Peyer's patch (tissue), 4 donors: ENCODE measurements at regions not wholly inside any gene's neighbourhood (a gene's known extent, or its start where the extent isn't known, plus 50 kb on each side); places are given as distances from the start of the nearest gene placed in this dataset.

ENCODE experiments used
- DNase-seq, 3 donors: peaks; one replicate each; pipeline ENCODE4 v3.0.0-alpha.2; 2017 to 2019
- H3K27ac ChIP-seq, 4 donors: fragments of 200-600 bp; sonication (generic); one replicate each; pipeline ENCODE4 v1.5.1; 2016 to 2019
- H3K27me3 ChIP-seq, 2 donors: fragments of 200-600 bp; sonication (generic); one replicate each; pipeline ENCODE4 v1.5.1; 2019
- H3K36me3 ChIP-seq, 3 donors: fragments of 200-600 bp; sonication (generic); one replicate each; pipeline ENCODE4 v1.5.1; 2016 to 2019
- H3K4me1 ChIP-seq, 4 donors: fragments of 200-600 bp; sonication (generic); one replicate each; pipeline ENCODE4 v1.5.1; 2016 to 2019
- H3K4me3 ChIP-seq, 4 donors: fragments of 200-600 bp; sonication (generic); 1 replicate in 3 of 4; 2 replicates in 1 of 4; pipeline ENCODE4 v1.5.1; 2016 to 2019; ENCODE audit warnings: mild to moderate bottlenecking in 1 of 4
- H3K9me3 ChIP-seq, 4 donors: fragments of 200-600 bp; sonication (generic); one replicate each; pipeline ENCODE4 v1.5.1; 2016 to 2019; ENCODE audit warnings: mild to moderate bottlenecking in 1 of 4
- CTCF ChIP-seq, 6 experiments: fragments of 450-650 bp in 4 of 6; fragments of 200-600 bp in 2 of 6; sonication (generic) in 1 of 6; IDR thresholded peaks; one replicate each; pipeline ENCODE4 v1.5.1; 2017 to 2019; ENCODE audit warnings: antibody characterized with exemption in 6 of 6, mild to moderate bottlenecking in 3 of 6, moderate library complexity in 1 of 6
- POLR2A ChIP-seq, 2 donors: fragments of 450-650 bp; IDR thresholded peaks; one replicate each; pipeline ENCODE4 v1.5.1; 2017; ENCODE audit warnings: antibody characterized with exemption in 2 of 2, mild to moderate bottlenecking in 2 of 2, moderate library complexity in 2 of 2

- DNase-seq: no peak
- TF ChIP-seq POLR2A (IDR thresholded peaks at IDR 0.05) (no peak), CTCF (IDR thresholded peaks at IDR 0.05) (peak in 1 of 6 experiments; percentile 23)
- H3K27me3 ChIP-seq: no peaks in the 10 kb centered on the region
- H3K9me3 ChIP-seq: no peaks in the 10 kb centered on the region
- no peak overlapping the region for H3K27ac ChIP-seq
- no peaks in the 10 kb centered on the region for H3K36me3 ChIP-seq
- H3K4me3 ChIP-seq: no peak overlapping the region
- no peaks in the 10 kb centered on the region for H3K4me1 ChIP-seq
Measured at GRCh38 chr3:116614795-116615362, 94.7 kb upstream of the TUSC7 start.

- H3K4me1 ChIP-seq: no peaks in the 10 kb centered on the region
- H3K27me3 ChIP-seq: no peaks in the 10 kb centered on the region
- no peak overlapping the region for H3K4me3 ChIP-seq
- no peaks in the 10 kb centered on the region for H3K36me3 ChIP-seq
- no peak for TF ChIP-seq CTCF (IDR thresholded peaks at IDR 0.05)
- TF ChIP-seq POLR2A (IDR thresholded peaks at IDR 0.05): no peak
- no peak overlapping the region for H3K27ac ChIP-seq
- no peaks in the 10 kb centered on the region for H3K9me3 ChIP-seq
- DNase-seq: no peak
Measured at GRCh38 chr3:116618138-116618537, 91.4 kb upstream of the TUSC7 start.

- H3K27me3 ChIP-seq: no peaks in the 10 kb centered on the region
Measured at GRCh38 chr3:116618930-116619329, 90.6 kb upstream of the TUSC7 start.

GRCh38 chr3:116630494-116630893 lies 79.1 kb upstream of the TUSC7 start:
- DNase-seq: no peak
- no peak overlapping the region for H3K27ac ChIP-seq
- no peaks in the 10 kb centered on the region for H3K4me1 ChIP-seq
- H3K9me3 ChIP-seq: no peaks in the 10 kb centered on the region
- H3K36me3 ChIP-seq: no peaks in the 10 kb centered on the region
- no peak for TF ChIP-seq POLR2A (IDR thresholded peaks at IDR 0.05)
- no peak for TF ChIP-seq CTCF (IDR thresholded peaks at IDR 0.05)
- H3K27me3 ChIP-seq: no peaks in the 10 kb centered on the region
- no peak overlapping the region for H3K4me3 ChIP-seq

More at GRCh38 chr3:116618930-116619329, 90.6 kb upstream of the TUSC7 start:
- Histone ChIP-seq H3K27ac (no peak overlapping the region), H3K4me3 (no peak overlapping the region), H3K9me3 (no peaks in the 10 kb centered on the region), H3K36me3 (no peaks in the 10 kb centered on the region), H3K4me1 (no peaks in the 10 kb centered on the region)
- no peak for DNase-seq
- TF ChIP-seq POLR2A (IDR thresholded peaks at IDR 0.05) (no peak), CTCF (IDR thresholded peaks at IDR 0.05) (no peak)

GRCh38 chr3:116639641-116640040 lies 69.9 kb upstream of the TUSC7 start:
- Histone ChIP-seq H3K27ac (no peak overlapping the region), H3K36me3 (no peaks in the 10 kb centered on the region), H3K4me1 (no peaks in the 10 kb centered on the region), H3K4me3 (no peak overlapping the region), H3K9me3 (no peaks in the 10 kb centered on the region), H3K27me3 (no peaks in the 10 kb centered on the region)
- TF ChIP-seq POLR2A (IDR thresholded peaks at IDR 0.05) (no peak), CTCF (IDR thresholded peaks at IDR 0.05) (no peak)
- DNase-seq: no peak

GRCh38 chr3:116640109-116640508 lies 69.5 kb upstream of the TUSC7 start:
- TF ChIP-seq CTCF (IDR thresholded peaks at IDR 0.05) (no peak), POLR2A (IDR thresholded peaks at IDR 0.05) (no peak)
- H3K4me1 ChIP-seq: no peaks in the 10 kb centered on the region
- no peaks in the 10 kb centered on the region for H3K36me3 ChIP-seq
- no peak overlapping the region for H3K4me3 ChIP-seq
- no peak for DNase-seq
- no peaks in the 10 kb centered on the region for H3K9me3 ChIP-seq
- H3K27ac ChIP-seq: no peak overlapping the region
- no peaks in the 10 kb centered on the region for H3K27me3 ChIP-seq
